Endothelial cell of umbilical vein (primary cell): ENCODE measurements at regions not wholly inside any gene's neighbourhood (a gene's known extent, or its start where the extent isn't known, plus 50 kb on each side); places are given as distances from the start of the nearest gene placed in this dataset.
A peak's percentile ranks its signal among the peaks of the same experiment; 100 is the strongest.

Experiments
- BruUV-seq: library from RNA; stranded (reverse); fragments of 400-500 nt; replicated peaks from 2 replicates; lab custom pipeline; 2021; lab: Mats Ljungman, UMichigan
- CTCF ChIA-PET: fragments of 300-600, 350-600 bp; sonication (Branson Sonifier 250); formaldehyde crosslinking; loops from one replicate; lab custom pipeline; 2021; ENCODE audit warnings: antibody characterized with exemption, inconsistent platforms; lab: Charles Lee
- POLR2A ChIA-PET: fragments of 300-600, 350-600 bp; sonication (Branson Sonifier 250); formaldehyde crosslinking; loops from one replicate; lab custom pipeline; 2021; ENCODE audit warnings: antibody characterized with exemption, inconsistent platforms; lab: Charles Lee
- DNase-seq: peaks from one replicate; pipeline ENCODE4 v3.0.0-alpha.2; 2011; ENCODE audit warnings: low read depth, low spot score
- FAIRE-seq: peaks from 2 replicates; lab custom pipeline; 2011; peaks lifted over from hg19 to GRCh38; lab: Jason Lieb, UNC
- H2AFZ ChIP-seq: 2 replicates; pipeline ENCODE4 v1.6.0; 2012; ENCODE audit warnings: low read depth, low read length, control low read depth, inconsistent platforms
- H3K27ac ChIP-seq: 2 replicates; pipeline ENCODE4 v1.5.1; 2011; ENCODE audit warnings: low read depth, mild to moderate bottlenecking, control low read depth, low read length, moderate library complexity; ENCODE audit not compliant: insufficient read depth
- H3K27me3 ChIP-seq, 2 experiments: 2 replicates each; pipeline versions ENCODE4 v1.6.0 to v1.6.1; 2011; ENCODE audit warnings: low read length in 2 of 2, mixed read lengths in 1 of 2; ENCODE audit not compliant: control insufficient read depth in 2 of 2, insufficient read depth in 2 of 2
- H3K36me3 ChIP-seq, 2 experiments: 2 replicates in 1 of 2; 3 replicates in 1 of 2; pipeline ENCODE4 v1.5.1; 2011; ENCODE audit warnings: low read length in 2 of 2, mild to moderate bottlenecking in 1 of 2, moderate library complexity in 1 of 2; ENCODE audit not compliant: control insufficient read depth in 2 of 2, insufficient read depth in 2 of 2; ENCODE audit errors: extremely low read depth in 1 of 2
- H3K4me1 ChIP-seq: 3 replicates; pipeline ENCODE4 v1.5.1; 2011; ENCODE audit warnings: mild to moderate bottlenecking, low read length; ENCODE audit not compliant: control insufficient read depth, insufficient read depth; ENCODE audit errors: extremely low read depth
- H3K4me2 ChIP-seq: 2 replicates; pipeline ENCODE4 v1.6.1; 2011; ENCODE audit warnings: low read length, control low read depth, mixed read lengths; ENCODE audit not compliant: insufficient read depth
- H3K4me3 ChIP-seq, 3 experiments: fragments of 200-600 bp in 1 of 3; sonication (generic), shearing (Covaris generic) in 1 of 3; replicated peaks in 1 of 3; 2 replicates each; pipeline ENCODE4 v1.5.1; 2011 to 2016; ENCODE audit warnings: control low read depth in 3 of 3, low read length in 3 of 3, mild to moderate bottlenecking in 2 of 3, inconsistent platforms in 1 of 3, low read depth in 1 of 3, moderate library complexity in 1 of 3; ENCODE audit not compliant: insufficient read depth in 1 of 3
- H3K79me2 ChIP-seq: 2 replicates; pipeline ENCODE4 v1.6.0; 2012; ENCODE audit warnings: low read length, inconsistent platforms; ENCODE audit not compliant: control insufficient read depth, insufficient read depth
- H3K9ac ChIP-seq: replicated peaks from 2 replicates; pipeline ENCODE3; 2011; ENCODE audit warnings: low read length, control low read depth; ENCODE audit not compliant: insufficient read depth; ENCODE audit errors: extremely low read depth
- H3K9me1 ChIP-seq: replicated peaks from 3 replicates; pipeline ENCODE4 v1.6.0; 2011; ENCODE audit warnings: mild to moderate bottlenecking, low read length; ENCODE audit not compliant: control insufficient read depth, insufficient read depth; ENCODE audit errors: extremely low read depth
- H3K9me3 ChIP-seq: replicated peaks from 2 replicates; pipeline ENCODE4 v1.5.1; 2012; ENCODE audit warnings: low read length, inconsistent platforms; ENCODE audit not compliant: control insufficient read depth, insufficient read depth
- H4K20me1 ChIP-seq: replicated peaks from 2 replicates; pipeline ENCODE3; 2011; ENCODE audit warnings: mild to moderate bottlenecking, low read length; ENCODE audit not compliant: control insufficient read depth, insufficient read depth; ENCODE audit errors: extremely low read depth
- CTCF ChIP-seq, 2 donors: IDR thresholded peaks; 1 replicate in 1 of 2; 2 replicates in 1 of 2; pipeline ENCODE4 v1.5.1; 2011; ENCODE audit warnings: low read length in 2 of 2, mild to moderate bottlenecking in 2 of 2, moderate library complexity in 2 of 2, control low read depth in 1 of 2, inconsistent platforms in 1 of 2, low read depth in 1 of 2; ENCODE audit not compliant: insufficient read depth in 1 of 2; ENCODE audit errors: extremely low read depth in 1 of 2
- EZH2 ChIP-seq: IDR thresholded peaks from 2 replicates; pipeline ENCODE4 v1.6.1; 2012; ENCODE audit warnings: borderline replicate concordance, low read depth, mild to moderate bottlenecking, moderate library complexity, low read length, inconsistent platforms; ENCODE audit not compliant: severe bottlenecking
- FOS ChIP-seq: IDR thresholded peaks from 2 replicates; pipeline ENCODE4 v1.6.1; 2011; ENCODE audit warnings: mild to moderate bottlenecking, low read length, moderate library complexity, borderline replicate concordance; ENCODE audit not compliant: insufficient read depth
- GATA2 ChIP-seq: IDR thresholded peaks from 2 replicates; pipeline ENCODE4 v1.7.0; 2011; ENCODE audit warnings: low read depth, mild to moderate bottlenecking, moderate library complexity, mixed read lengths, low read length; ENCODE audit not compliant: insufficient read length, insufficient read depth
- JUN ChIP-seq: IDR thresholded peaks from 2 replicates; pipeline ENCODE4 v1.6.1; 2011; ENCODE audit warnings: borderline replicate concordance, low read depth; ENCODE audit not compliant: insufficient read length, insufficient read depth
- MYC ChIP-seq: IDR thresholded peaks from one replicate; pipeline ENCODE4 v1.6.1; 2011; ENCODE audit warnings: mild to moderate bottlenecking, low read depth, low read length
- POLR2A ChIP-seq: IDR thresholded peaks from 2 replicates; pipeline ENCODE4 v1.6.1; 2012; ENCODE audit warnings: low read depth, mild to moderate bottlenecking, control low read depth, low read length
- POLR2AphosphoS5 ChIP-seq: IDR thresholded peaks from 2 replicates; pipeline ENCODE4 v1.6.1; 2012; ENCODE audit warnings: low read depth, mild to moderate bottlenecking, control low read depth, low read length, moderate library complexity; ENCODE audit not compliant: insufficient read depth
- dilution Hi-C: fragments of 300-500 bp; cut with MboI; formaldehyde crosslinking; loops from one replicate; pipeline ENCODE4 v1.15.0; 2019; ENCODE audit warnings: low sequenced_read_pairs; ENCODE audit not compliant: extremely low pct_ligation_motif_present
- intact Hi-C: fragments of 100-400 bp; cut with micrococcal nuclease; formaldehyde crosslinking; loops from one replicate; pipeline ENCODE4 v1.10.0; 2022
- TF ChIP-seq, protein P1 (sequence below): IDR thresholded peaks from 2 replicates; pipeline ENCODE4 v1.6.1; 2011; ENCODE audit not compliant: insufficient read depth, insufficient read length

GRCh38 chr1:234975941-234976860, 152.4 kb downstream of the TOMM20 start:
- TF ChIP-seq CTCF (IDR thresholded peaks at IDR 0.05; ENCODE audit: extremely low read depth in 1 of 2, insufficient read depth in 1 of 2, low read depth in 1 of 2, low read length in 2 of 2) (no peak), JUN (no peak), POLR2A (no peak), FOS (no peak), MYC (no peak), GATA2 (no peak), POLR2AphosphoS5 (no peak), EZH2 (no peak)
- TF ChIP-seq, protein P1, sequence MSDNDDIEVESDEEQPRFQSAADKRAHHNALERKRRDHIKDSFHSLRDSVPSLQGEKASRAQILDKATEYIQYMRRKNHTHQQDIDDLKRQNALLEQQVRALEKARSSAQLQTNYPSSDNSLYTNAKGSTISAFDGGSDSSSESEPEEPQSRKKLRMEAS = no peak
- peak overlapping the region; percentile 22 for H3K4me2 ChIP-seq
- no peak for FAIRE-seq

More at GRCh38 chr1:234975941-234976860, 152.4 kb downstream of the TOMM20 start:
- ChIA-PET POLR2A (no interaction called here), CTCF (interaction anchor here (0.9 to 2.2 kb wide), 4 partner anchors 14 to 364 kb away, joined by 3 to 10 read pairs (median 4); no protein-coding TSS in a partner anchor)
- no peaks in the 10 kb centered on the region for H3K9me3 ChIP-seq
- no peaks in the 10 kb centered on the region for H3K9me1 ChIP-seq
- no peaks in the 10 kb centered on the region for H3K36me3 ChIP-seq
- H3K27me3 ChIP-seq = no peaks in the 10 kb centered on the region
- no peak overlapping the region for H2AFZ ChIP-seq
- dilution Hi-C loops (loop anchor here (25.0 kb wide), 1 partner anchor 364 kb away; the partner anchor contains the start of gene IRF2BP2), intact Hi-C loops (loop anchor here (2.0 kb wide), 1 partner anchor 15 kb away; no protein-coding TSS in a partner anchor)
- H3K27ac ChIP-seq = peak overlapping the region; percentile 84
- no peak for DNase-seq
- no peak overlapping the region for H3K4me3 ChIP-seq
- BruUV-seq = no TSS peak
- H3K9ac ChIP-seq = no peak overlapping the region
- peaks cover 53% of the 10 kb centered on the region for H3K4me1 ChIP-seq
- H4K20me1 ChIP-seq = no peaks in the 10 kb centered on the region
- H3K79me2 ChIP-seq = no peaks in the 10 kb centered on the region
